ENCODE measurements at regions not wholly inside any gene's neighbourhood (a gene's known extent, or its start where the extent isn't known, plus 50 kb on each side); places are given as distances from the start of the nearest gene placed in this dataset.
"Not testable (repeated sequence)": the region's sequence is repeated elsewhere in the genome, so short reads cannot be mapped to it uniquely, and the experiment has no call there.

DNA sequence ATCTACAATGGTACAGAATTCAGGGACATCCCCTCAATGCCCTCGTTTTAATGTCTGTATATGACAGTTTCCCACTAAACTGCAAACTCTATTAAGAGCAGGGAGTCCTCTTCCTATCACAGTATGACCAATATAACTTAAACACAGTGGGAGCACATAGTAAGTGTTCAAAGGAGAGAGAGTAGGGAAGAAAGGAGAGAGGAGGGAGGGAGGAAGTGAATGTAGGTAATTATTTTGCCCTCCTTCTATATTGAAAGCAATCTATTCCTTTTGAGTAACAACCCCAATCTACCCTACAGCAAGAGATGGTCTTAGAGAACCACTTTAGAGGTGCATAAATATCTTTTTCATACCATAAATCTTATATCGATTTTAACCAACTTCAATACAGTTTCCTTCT, 121.4 kb downstream of the MRPL39 start:
- DNase-seq, result no peak

DNA sequence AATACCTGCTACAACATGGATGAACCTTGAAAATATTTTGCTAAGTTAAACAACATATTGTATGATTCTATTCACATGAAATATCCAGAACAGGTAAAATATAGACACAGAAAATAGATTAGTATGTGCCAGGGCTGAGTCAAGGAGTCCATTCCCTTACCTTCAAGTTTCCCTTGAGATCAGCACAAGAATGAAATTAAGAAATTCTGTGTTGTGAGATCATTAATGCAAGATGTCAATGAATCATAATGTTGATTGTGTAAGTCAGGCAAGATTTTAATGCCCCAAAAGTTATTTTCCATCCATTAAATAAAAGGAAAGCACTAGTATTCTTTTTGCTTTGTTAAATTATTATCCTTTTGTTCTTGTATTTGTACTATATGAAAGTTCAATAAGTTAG, 139.4 kb downstream of the MRPL39 start:
- no peak for DNase-seq

DNA sequence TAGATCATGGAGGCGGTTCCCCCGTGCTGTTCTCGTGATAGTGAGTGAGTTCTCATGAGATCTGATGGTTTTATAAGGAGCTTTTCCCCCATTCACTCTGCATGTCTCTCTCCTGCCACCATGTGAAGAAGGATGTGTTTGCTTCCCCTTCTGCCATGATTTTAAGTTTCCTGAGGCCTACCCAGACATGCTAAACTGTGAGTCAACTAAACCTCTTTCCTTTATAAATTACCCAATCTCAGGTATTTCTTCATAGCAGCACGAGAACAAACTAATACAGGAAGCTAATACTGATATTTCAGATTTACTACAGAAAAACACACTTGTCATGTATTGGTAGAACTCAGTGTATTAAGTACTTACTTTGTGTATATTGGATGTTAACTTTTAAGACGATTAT, 140.2 kb downstream of the MRPL39 start:
- DNase-seq, result not testable (repeated sequence)

DNA sequence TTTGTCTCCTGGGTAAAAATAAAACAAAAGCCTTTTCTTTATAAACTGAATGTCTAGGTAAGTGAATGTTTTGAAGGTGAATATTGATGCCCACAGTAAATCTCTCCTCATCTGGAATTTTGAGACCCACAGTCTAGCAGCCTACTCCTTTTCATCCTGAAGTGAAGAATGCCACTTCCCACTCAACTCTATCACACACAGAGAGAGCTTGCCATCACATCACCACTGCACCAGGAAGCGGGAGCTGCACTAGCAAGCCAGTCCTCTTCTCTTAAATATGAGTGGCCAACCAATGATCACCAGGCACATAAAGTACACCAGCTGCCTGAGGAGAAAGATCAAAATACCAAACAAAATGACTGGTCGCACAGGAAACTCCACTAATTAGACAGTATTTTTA, 140.8 kb downstream of the MRPL39 start:
- no peak for DNase-seq

DNA sequence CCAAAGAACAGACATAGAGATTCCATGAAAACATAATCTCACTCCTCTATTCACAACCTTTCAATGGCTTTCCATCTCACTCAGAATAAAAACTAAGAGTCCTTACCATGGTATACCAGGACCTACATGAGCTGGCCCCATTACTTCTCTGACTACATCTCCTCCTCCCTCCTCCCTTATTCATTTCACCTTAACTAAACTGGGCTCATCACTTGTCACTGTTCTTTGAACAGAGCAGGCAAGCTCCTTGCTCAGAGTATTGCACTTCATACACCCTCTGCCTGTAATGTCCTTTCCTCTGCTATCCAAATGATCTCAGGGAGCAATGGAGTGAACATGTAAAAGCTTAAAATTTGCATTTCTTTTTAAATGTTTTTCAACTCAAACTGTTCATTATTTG, 142.0 kb downstream of the MRPL39 start:
- no peak for DNase-seq

DNA sequence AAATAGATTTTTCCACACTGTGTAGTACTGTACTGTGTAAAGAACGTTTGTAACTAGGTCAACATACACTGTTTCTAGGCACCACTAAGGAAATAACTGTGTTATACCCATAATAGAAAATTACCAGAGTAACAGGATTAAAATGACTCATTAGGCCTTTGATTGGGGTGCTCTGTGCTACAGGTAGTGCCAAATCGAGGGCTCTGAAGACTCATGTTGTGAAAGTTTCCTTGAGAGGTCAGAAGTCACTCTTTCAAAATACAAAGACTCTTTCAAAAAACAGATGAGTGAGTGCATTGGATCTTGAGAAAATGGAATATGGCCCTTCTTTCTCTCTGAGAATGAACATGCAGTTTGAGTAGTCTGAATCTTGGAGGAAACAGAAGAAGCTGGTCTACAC, 143.0 kb downstream of the MRPL39 start:
- no peak for DNase-seq

DNA sequence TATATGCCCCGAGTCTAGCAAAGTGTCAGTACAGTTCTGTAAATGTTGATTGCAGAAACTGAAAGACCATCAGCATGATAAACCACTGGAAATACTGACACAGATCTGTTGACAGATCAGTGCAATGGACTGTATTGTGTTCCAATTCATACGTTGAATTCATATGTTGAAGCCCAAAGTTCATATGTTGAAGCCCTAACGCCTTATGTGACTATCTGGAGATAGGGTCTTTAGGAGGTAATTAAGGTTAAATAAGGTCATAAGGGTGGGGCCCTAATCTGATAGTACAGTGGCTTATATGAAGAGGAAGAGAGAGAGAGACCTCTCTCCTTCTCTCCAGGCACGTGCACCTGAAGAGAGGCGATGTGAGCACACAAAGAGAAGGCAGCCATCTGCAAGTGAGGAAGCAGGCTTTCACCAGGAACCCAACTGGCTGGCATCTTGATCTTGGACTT, 144.7 kb downstream of the MRPL39 start:
- DNase-seq, result no peak

DNA sequence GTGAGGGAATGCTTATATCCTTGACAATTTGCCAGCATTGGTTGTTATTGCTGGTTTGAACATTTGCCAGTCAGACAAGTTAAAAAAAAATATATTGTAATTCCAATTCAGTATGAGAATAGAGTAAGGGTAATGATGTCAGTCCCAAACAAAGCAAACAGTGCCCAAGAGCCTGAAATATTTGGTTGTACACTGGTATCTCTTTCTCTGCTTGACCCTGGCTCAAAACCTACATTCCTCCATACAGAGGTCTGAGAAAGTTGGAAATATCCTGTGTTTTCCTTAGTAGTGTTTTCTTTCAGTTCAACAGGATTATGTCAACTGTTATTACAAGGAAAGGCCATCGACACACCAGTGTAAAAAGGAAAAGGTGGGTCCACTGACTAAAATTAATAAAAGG, 145.6 kb downstream of the MRPL39 start:
- DNase-seq, result no peak

DNA sequence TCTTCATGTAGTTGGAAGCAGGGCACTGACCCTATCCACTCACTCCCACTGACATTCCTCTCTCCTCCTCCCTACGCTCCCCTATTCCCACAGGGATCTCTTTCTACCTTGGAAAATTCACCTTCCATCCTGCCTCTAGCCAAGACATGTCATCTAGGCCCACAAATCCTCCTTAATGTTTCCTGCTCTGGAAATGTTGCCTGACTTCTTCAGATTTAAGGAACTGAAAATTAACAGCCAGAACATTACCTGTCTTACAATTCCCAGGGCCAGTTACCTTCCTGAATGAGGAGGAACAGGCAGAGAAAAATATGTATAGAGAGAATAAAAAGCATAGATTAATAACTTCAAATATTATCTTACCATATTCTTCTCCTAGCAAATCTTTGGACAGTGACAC, 147.3 kb downstream of the MRPL39 start:
- DNase-seq, result no peak

DNA sequence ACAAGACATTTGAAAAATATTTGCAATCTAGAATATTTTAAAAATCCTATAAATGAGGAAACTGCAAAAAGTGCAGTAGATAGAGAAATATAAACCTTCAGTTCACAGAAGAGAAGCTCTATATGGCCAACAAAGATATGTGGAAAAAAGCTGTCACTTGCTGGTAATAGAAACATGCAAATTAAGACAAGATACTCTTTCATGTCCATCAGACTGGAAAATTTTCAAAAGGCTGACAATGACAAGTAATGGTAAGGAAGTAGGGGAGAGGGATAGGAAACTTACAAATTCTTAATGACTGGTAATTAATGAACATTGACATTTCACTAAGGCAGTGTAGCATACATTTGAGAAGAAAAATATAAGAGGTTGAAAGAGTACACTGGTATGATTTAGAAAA, 147.9 kb downstream of the MRPL39 start:
- no peak for DNase-seq

DNA sequence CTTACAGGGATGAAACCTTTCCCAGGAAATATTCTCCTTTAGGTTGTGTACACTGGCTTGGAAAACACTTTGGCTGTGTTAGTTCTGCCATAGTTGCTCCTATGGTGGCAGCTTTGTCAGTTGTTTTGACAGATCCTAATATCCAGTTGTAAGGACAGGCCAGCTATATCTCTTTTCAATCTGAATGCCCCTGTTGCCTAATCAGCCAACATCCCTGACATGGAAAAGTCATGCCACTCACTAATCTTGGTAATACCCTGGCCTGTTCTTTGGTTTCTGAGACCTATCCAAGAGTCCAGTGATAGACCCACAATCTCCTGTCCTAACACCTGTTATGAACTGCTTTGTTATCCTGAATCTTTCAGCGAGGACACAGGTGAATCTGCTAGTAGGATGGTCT, 148.8 kb downstream of the MRPL39 start:
- DNase-seq, result no peak

DNA sequence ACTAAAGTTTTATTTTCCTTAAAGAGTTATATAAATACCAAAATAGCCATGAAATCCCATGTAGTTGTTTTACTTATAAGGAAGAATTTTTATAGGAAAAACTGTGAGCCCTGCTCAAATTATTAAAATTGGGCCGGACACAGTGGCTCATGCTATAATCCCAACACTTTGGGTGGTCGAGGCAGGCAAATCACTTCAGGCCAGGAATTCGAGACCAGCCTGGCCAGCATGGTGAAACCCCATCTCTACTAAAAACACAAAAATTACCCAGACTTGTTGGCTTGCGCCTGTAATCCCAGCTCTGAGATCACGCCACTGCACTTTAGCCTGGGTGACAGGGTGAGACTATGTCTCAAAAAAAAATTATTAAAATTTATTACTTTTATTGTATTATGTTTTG, 149.3 kb downstream of the MRPL39 start:
- no peak for DNase-seq

DNA sequence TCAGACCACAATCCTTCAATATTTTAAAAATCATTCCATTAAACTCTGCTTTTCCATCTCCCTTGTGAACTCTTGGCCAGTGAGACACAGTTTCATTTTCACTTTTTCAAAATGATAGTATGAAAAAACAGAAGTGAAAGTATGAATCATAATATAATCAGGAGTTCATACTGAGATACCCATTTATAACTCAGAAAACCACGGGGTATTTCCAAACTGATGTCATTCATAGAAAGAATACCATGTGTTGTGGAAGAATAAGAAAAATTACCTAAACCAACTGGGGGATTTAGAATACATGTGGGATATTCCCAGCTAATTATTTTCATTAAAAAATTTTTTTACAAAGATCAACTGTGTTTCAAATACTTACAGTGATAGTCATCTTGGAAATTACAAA, 149.9 kb downstream of the MRPL39 start:
- peak in 3 of 6 experiments; percentile 6 to 15 (median 13) for DNase-seq

DNA sequence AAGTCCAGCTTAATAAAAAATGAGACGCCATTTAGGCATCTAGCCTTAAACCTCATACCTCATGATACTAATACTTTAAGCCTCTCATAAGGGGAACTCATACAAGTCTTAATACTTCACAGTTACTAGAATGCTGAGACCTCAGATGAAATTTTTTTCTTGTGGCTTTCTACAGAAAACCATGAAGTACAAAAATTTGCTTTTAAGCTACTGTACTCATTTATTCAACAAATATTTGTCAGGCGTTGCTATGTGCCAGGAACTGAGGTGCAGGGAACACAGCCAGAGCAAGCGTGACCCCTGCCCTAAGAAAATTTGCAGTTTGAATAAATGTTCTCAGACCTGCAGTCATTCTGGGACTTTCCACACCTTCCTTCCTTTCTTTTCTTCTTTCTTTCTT, 150.6 kb downstream of the MRPL39 start:
- peak in 1 of 6 experiments; percentile 7 for DNase-seq

DNA sequence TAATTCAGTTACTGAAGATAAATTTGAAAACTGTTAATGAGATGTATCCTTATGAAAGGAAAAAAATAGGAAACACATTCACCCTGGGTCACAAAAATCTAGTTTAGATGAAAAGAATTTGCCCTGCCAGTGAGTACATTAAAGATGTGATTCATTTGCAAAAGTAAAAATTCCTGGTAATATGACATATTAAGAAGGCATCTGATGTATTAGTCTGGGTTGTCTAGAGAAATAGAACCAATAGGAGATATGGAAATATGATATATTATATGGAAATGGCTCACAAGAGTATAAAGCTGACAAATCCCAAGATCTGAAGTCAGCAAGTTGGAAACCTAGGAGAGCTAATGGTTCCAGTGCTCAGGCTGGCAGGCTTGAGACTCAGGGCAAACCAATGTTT, 153.8 kb downstream of the MRPL39 start:
- DNase-seq, result no peak

DNA sequence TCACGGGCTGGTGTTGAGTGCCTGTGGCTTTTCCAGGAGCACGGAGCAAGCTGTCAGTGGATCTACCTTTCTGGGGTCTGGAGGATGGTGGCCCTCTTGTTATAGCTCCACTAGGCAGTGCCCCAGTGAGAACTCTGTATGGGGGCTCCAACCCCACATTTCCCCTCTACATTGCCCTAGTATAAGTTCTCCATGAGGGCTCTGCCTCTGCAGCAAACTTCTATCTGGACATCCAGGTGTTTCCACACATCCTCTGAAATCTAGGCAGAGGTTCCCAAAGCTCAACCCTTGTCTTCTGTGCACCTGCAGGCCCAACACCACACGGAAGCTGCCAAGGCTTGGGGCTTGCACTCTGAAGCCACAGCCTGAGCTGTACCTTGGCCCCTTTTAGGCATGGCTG, 157.3 kb downstream of the MRPL39 start:
- no peak for DNase-seq

DNA sequence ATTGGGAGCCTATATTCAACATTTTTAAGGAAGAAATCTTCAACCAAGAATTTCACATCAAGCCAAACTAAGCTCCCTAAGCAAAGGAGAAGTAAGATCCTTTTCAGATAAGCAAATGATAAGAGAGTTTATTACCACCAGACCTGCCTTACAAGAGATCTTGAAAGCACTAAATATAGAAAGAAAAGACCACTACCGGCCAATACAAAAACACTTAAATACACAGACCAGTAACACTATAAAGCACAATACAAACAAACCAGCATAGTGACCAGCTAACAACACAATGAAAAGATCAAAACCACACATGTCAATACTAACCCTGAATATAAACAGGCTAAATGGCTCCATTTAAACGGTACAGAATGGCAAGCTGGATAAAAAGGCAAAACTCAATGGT, 165.4 kb downstream of the MRPL39 start:
- DNase-seq, result no peak

DNA sequence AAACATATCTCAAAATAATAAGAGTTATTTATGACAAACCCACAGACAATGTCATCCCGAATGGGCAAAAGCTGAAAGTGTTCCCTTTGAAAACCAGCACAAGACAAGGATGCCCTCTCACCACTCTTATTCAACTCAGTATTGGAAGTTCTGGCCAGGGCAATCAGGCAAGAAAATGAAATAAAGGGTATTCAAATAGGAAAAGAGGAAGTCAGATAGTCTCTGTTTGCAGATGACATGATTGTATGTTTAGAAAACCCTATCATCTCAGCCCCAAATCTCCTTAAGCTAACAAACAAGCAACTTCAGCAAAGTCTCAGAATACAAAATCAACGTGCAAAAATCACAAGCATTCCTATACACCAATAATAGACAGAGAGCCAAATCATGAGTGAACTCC, 169.8 kb downstream of the MRPL39 start:
- not testable (repeated sequence) for DNase-seq

DNA sequence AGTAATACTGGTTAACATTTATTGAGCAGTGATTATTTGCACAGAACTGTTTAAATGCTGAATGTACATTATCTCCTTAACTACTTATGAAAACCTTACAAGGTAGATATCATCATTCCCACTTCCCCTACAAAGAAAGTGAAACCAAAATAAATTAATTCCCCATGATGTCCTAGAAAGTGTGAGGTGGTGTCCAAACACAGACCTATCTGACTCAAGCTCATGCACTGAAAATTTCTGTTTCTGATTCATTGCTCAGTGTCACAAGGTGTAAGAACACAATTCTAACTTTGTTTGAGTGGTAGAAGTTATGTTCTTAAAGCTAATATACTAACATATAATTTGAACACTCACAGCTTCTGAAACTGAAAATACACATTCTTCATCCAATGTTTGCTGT, 178.7 kb downstream of the MRPL39 start:
- no peak for DNase-seq

DNA sequence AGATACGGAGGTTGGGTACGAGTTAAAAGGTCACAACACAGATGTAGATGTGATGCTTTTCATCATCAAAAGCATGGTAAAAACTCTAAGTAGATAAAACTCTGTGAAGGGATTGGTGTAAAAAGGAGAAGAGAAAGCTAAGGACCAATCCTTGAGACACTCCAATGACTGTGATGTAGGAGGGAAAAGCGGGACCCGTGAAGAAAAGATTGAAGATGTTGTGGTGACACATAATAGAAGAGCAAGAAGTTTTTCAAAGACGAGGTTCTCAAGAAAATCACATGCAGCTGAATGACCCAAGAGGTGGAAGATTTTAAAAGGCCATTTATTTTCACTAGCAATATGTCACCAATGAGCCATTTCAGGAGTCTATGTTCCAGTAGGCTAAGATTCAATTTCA, 179.5 kb downstream of the MRPL39 start:
- no peak for DNase-seq

DNA sequence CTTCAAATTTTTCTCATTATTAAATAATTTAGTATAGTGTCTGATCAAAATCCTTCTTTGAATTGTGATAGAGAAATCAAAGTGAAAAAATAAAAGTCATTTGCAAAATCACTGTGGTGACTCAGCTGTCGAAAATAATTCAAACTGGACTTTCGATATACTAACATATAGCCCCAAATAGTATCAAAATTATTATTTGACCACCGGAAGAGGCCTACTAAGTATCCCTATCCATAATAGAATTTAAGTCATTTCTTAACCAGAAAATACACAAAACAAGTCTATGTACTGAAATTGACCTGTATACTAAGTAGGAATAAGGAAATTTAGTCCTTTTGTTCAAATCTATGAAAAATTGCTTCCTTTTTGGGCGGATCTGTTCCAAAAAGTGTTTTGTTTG, 180.7 kb downstream of the MRPL39 start:
- no peak for DNase-seq

DNA sequence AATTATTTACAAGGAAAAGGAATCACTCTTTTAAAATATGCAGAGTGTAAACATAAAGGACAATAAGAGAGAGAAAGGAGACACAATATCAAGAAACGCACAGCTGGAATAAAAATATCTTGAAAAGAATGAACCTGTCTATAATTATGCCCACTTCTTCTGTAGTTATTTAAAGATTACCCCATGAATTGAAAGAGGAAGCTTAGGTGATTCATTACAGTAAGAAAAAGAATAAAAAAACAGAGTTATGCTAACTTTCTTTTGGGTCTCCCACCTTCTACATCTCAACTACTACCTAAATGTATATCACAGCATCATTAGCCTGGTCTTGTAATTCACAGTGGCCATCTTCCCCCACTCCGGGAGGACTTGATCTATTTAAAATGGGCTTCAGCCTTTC, 182.1 kb downstream of the MRPL39 start:
- DNase-seq, result no peak

DNA sequence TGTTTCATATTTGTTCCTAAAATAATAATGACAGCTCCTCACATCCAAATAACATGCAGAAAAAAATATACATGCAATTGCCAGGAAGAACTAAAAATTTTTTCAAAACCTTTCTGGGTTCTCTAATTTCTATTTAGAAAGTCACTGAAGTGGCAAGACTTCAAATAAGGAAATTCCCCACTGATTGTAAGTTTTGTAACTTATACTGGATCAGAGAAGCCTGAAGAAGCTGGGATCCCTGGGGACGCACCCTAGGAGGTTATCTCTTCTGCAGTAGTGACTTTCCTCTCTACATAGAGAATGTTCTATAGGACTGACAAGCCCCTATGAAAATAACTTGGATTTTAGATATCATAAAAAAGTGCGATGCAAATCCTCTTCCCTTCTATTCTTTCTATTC, 182.6 kb downstream of the MRPL39 start:
- no peak for DNase-seq

DNA sequence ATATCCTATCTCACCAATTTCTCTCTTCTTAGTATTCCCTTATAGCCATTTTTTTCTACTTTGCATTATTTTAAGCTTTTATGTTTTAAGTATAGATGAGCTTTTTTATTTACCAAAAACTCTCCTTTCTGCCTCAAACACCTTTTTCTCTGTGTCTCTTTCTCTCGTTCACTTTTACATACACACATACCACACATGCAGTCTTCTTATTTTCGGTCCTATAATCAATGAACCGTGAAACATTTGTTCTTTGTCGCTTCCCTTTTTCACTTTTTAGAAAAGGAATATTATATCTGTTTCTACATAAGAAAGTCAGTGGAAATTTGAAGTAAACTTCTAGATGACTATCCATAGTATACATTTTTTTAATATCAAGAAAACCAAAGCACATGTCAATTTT, 183.2 kb downstream of the MRPL39 start:
- no peak for DNase-seq

DNA sequence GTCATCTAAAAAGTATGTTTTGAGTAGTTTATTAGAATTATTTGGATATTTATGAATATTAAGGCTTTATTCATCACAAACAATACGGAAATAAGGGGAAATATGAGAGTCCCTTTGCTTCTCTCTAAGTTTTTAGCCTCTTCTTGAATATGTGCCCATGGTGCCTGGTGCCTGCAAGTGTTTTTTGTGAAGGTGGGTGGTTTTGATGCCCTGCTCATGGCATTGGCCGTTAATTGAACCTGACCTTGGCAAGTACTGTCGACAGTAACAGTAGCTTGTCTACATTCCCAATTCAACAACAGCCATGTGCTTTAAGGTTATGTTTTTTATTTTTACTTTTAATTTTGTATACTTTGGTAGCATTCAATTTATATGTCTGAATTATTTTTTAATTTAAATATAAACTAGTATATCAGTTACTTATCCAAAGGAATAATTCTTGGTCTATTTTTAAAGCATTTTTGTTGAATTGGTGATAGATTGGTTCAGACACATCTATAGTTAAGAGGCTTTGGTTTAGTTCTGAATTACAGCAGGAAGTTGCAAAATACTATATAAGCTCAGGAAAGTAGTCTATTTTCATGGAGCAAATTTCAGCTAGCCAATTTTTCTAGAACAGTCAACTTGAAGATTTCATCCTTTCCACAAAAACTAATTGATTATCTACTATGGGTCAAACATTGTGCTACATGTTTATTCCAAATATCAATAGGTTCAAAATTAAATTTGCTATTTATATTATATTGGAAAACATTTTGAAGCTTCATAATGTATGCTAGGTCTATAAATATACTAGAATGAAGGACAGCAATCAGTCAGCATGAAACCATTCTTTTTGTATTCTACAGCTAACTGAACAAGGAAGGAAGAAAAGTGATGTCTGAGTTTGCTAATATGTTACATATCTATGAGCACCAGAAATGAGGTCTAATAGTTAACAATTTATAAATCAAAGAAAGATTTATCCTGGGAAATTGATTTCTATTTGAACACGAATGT, 184.4 kb downstream of the MRPL39 start:
- DNase-seq, result no peak
